Non-pigmented ciliary epithelial cell (primary cell): ENCODE measurements at regions not wholly inside any gene's neighbourhood (a gene's known extent, or its start where the extent isn't known, plus 50 kb on each side); places are given as distances from the start of the nearest gene placed in this dataset.
"Not testable (repeated sequence)": the region's sequence is repeated elsewhere in the genome, so short reads cannot be mapped to it uniquely, and the experiment has no call there.

Experiments
- DNase-seq: peaks from one replicate; pipeline ENCODE4 v3.0.0-alpha.2; 2010; ENCODE audit warnings: low read depth

DNA sequence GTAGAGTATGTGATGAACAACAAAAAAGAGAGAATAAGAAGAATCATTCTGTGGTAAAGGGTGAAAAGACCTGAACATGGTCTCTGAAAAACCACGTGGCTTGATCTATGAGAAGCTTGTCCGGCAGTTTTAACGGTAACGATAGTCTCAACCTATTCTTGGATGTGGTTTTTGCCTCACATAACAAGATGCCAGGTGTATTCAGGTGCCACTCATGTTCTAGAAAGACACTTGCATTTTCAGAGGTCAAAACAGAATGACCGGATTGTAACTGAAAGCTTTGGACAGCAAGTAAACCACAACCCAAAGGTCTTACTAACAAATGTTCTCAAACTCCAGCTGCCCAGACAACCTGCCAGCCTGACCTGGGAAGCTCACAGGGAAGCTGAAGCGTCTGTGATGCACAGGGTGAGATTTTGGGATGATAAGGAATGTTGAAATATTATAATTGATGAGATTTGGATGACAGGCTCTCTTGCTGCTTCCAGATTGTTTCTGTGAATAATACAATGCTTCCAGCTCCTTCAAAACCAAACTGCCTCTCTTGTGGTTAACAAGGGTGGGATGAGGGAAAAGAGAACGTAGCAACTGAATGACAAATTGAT is 137.4 kb upstream of the GRB10 start:
- DNase-seq: no peak

DNA sequence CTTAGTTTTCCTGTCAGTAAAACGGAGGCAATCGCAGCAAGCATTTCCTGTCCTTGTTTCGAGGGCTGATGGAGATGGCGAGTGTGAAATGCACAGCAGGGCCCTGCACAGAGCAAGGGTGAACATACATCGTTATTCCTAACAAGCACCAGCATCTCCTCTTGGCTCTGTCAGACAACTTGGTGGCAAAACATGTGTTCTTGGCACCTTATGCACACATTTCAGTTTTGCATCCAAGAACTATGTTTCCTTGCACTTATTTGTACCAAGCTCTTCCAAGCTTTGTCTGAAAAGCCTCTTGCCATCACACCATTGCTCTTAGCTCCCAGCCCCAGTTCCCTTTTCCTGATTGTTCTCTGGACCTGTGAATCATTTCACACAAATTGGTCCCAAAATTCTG is 132.9 kb upstream of the GRB10 start:
- no peak for DNase-seq

DNA sequence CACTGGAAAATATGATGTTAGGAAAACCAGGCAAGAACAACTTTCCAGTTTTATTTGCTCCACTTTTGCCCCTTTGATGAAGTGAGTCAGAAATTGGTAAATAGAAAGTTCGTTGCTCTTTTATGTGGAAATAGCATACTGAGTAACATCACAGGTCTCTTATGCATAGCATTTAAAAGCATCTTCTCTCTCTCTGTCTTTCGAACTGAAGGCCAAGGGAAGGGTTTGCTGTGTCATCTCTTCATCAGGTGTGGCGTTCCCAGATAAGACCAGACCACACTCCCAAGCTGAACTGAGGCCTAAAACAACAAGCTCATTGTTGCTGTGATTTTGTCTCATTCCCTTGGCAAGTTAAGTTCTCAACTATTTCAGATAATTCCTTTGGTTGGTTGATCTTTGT is 131.8 kb upstream of the GRB10 start:
- no peak for DNase-seq

DNA sequence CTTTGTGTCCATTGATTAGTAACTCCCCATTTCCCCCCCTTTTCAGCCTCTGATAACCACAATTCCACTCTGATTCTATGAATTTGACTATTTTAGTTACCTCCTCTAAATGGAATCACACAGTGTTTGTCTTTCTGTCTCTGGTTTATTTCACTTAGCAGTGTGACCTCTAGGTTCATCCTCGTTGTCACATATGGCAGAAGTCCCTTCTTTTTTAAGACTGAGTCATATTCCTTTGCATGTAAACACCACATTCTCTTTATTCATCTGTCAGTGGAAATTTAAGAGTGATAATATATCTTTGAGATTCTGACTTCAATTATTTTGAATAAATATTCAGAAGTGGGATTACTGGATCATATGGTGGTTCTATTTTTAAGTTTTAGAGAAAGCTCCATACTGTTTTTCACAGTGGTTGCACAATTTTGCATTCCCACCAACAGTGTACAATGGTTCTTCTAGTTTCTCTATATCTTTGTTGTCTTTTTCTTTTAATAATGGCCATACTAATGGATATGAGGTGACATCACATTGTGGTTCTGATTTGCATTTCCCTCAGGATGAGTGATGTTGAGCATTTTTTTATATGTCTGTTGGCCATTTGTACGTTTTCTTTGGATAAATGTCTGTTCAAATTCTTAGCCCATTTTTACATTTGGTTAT is 126.1 kb upstream of the GRB10 start:
- DNase-seq: no peak

DNA sequence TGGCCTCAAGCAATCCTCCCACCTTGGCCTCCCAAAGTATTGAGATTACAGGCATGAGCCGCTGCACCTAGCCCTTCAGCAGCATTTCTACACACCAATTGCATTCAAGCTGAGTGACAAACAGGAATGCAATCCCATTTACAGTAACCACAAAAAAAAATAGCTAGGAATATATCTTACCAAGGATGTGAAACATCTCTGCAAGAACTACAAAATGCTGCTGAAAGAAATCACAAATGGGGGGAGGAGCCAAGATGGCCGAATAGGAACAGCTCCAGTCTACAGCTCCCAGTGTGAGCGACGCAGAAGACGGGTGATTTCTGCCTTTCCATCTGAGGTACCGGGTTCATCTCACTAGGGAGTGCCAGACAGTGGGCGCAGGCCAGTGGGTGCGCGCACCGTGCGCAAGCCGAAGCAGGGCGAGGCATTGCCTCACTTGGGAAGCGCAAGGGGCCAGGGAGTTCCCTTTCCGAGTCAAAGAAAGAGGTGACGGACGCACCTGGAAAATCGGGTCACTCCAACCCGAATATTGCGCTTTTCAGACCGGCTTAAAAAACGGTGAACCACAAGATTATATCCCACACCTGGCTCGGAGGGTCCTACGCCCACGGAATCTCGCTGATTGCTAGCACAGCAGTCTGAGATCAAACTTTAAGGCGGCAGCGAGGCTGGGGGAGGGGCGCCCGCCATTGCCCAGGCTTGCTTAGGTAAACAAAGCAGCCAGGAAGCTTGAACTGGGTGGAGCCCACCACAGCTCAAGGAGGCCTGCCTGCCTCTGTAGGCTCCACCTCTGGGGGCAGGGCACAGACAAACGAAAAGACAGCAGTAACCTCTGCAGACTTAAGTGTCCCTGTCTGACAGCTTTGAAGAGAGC is 116.1 kb upstream of the GRB10 start:
- DNase-seq: peak; percentile 14

DNA sequence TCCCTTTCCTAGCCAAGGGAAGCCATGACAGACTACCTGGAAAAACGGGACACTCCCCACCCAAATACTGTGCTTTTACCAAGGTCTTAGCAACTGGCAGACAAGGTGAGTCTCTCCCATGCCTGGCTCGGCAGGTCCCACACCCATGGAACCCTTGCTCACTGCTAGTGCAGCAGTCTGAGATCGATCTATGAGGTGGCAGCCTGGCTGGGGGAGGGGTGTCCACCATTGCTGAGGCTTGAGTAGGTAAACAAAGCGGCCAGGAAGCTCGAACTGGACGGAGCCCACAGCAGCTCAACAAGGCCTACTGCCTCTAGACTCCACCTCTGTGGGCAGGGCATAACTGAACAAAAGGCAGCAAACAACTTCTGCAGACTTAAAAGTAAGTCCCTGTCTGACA is 104.4 kb upstream of the GRB10 start:
- not testable (repeated sequence) for DNase-seq

DNA sequence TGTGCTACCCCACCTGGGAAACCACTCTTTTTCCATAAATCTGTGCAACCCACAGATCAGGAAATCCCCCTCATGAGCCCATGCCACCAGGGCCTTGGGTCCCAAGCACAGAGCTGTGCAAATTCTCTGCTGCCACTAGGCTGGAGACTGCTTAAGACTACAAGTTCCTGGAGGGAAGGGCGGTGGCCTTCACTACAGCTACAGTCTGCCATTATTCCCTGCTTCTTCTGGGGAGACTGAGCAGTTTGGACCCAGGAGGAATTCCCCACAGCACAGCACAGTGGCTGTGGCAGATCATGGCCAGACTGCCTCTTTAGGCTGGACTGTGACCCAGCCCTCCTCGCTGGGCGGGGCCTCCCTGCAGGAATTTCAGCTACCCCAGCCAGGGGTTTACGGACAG is 89.7 kb upstream of the GRB10 start:
- DNase-seq: no peak

DNA sequence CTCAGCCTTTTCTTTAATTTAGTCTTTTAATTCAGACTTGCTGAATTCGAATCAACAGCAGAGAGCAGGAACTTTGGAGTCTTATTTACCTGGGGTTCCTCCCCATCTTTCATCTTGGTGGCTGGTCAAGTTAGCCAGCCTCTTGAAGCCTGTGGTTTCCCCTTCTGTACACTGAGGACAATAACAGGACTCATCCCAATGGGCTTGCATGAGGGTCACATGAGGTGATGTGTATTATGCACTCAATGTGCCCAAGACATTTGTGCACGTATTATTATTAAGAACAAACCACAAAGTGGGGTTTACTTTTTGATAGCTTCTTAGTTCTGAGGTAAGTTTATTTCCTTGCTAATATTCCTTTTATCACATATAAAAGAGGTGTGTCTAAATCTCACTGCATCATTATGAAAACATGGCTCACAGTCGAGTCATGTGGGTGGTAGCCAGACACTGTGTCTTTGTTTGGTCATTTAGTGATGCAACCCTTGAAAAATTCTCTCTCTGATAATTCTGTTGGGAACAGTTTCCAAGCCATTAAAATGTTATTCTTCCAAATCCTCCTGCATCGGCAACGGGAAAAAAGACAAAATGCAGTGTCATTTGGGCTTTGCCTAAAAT is 86.5 kb upstream of the GRB10 start:
- DNase-seq: peak; percentile 57

DNA sequence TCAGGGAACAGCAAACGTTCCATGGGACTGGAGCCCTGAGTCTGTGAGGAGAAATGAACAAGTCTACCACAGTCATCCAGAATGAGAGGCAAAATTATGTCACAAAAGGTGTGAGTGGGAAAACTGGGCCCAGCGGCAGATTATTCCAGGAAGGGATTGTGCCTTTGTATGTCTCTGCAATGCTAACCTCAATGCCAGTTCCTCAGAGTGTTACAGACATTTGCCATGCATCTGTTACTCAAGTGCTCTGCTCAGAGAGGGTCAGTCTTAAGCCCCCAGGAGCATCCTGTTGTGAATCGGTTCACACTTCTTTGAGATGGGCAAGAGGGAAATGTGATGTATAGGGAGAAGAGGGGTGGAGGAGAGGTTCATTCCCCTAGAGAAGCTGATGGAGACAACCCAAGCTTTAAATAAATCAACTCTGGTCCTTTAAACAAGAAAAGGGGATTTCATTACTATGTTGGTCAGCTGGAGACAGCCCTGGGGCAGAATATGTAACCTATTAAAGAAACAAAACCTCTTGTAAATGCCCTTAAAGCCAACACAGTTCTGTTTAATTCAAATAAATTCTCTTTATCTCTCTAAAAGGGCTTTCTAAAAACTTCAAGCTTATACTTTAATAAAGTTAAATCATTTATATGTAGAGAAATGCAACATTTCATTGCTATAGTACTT is 85.9 kb upstream of the GRB10 start:
- no peak for DNase-seq

DNA sequence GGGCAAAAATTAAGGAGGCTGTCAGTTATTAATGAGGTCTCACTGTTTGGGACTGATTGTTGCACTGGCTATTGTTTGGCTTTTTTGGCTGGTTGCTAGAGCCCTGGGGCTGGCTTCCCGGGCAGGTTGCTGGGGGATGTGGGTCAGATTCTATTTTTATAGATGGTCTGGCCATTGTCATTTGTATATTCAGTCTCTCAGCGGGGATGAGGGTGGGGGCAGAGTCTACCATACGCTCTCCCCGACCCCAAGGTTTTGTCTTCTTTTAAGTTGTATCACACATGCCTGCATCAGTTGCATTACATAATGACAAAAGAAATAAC is 84.3 kb upstream of the GRB10 start:
- no peak for DNase-seq

DNA sequence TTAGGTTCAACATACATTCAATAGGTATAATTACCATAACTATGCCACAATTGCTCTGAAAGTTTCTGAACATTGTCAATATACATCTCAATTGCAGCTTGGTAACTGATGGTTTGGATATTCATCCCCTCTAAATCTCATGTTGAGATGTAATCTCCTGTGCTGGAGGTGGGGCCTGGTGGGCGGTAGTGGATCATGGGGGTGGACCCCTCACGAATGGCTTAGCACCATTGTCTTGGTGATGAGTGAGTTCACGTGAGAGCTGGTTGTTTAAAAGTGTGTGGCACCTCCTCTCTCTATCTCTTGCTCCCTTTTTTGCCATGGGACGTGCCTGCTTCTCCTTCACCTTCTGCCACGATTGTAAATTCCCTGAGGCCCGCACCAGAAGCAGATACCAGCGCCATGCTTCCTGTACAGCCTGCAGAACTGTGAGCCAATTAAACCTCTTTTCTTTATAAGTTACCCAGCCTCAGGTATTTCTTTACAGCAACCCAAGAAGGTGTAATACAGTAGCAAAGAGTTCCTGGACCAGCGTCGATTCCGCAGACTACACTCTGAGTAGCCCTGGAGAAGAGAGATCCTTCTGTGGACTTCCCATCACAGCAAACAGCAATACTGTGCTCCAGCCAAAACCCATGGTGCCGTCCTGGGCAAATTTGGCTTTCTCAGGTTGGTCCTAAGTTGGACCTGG is 83.8 kb upstream of the GRB10 start:
- DNase-seq: no peak

DNA sequence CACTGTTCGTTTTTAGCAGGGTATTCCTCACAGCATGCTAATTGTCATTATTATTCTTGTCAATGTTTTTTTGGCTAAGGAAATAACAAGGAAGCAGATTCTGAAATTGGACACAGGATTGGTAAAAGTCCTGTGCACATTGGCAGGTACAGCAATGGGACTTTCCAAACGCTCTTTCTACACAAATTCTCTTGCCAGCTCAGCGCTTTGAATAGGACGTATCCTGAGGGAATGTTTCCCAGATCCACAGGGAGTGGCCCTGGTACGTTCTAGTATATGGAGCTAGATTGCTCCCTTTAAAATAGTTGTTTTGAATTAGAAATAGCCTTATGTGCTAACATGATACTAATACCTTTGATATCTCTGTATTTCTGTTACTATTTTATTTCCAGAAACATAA is 82.8 kb upstream of the GRB10 start:
- no peak for DNase-seq

DNA sequence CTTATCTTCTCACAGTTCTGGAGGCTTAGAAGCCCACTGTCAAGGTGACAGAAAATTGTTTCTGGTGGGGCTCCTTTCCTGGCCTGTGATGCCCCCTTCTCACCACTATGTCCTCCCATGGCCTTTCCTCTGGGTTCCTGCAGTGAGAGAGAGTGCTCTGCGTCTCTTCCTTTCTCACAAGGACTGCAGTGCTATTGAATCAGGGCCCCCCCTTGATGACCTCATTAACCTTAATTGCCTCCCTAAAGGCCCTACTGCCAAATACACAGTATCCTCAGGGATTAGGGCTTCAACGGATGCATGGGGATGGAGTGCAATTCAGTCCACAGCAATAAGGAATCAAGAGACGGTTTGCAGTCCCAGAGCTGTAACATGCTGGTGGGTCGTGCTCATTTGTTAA is 82.0 kb upstream of the GRB10 start:
- DNase-seq: no peak

DNA sequence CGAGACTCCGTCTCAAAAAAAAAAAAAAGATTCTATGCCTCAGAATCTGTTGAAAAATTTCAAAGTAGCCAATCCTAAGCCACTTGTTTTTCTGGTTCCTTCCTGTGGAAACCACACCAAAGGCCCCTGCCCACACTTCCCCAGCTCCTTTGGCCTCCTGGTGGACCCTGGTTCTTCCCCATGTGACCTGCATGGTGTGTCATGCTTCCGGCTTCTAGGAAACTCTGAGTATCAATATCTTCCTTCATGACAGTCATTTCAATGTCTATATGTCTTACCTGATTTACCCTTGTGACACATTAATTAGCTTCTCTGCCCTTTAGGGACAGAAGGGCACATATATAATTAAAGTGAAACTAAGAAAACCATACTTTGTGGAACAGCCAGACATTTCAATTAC is 80.4 kb upstream of the GRB10 start:
- no peak for DNase-seq

DNA sequence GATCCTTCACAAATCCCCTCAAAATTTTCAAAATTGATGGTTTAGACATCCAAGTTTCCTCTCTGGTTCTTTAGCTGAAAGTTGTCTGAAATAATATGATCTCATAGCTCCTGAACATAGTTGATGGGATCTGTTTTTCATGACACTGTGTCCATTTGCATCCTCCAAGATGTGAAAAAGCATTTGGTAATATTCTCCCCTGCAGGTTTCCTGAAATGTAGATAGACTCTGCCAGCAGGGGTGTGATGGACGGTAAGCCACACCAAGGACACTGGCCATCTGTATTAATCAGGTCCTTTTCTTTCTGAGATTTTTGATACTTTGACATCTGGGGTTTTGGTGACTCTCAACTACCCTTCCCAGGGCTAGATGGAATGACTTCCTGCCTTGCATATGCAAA is 79.6 kb upstream of the GRB10 start:
- DNase-seq: no peak

DNA sequence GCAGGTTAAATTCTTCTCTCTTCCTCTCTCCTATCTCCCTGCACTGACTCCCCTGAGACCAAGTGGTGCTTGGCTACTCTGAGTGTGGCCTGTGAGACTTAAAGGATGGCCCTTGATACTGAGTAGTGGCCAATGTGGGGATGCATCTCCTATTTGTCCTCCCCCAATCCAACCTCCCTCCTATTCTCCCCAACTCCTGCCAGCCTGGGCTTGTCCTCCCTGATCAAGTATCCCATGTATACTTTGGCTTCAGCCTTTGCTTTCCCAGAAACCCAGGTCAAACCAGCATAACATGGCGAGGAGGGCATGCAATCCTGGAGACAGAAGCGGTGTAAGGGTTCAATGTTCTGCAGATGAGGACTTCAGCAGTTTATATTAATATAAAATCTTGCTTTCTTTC is 77.9 kb upstream of the GRB10 start:
- DNase-seq: no peak

DNA sequence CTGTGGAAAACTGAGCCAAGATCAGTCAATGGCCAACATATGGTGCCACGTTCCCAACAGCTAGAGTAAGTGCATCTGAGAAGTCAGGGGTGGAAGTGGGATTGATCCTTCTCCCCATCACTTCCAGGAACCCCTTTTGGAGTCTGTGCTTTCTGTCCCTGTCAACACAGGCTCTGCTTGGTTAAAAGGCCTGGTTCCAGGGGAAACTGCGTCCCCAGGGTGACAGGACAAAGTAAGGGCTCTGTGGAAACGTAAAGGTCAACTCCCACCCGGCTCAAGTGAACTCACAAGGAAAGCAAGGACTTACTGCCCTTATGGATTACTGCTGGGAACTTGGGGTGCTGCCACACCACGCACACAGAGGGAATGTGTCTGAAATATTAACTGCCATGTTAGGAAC is 77.5 kb upstream of the GRB10 start:
- DNase-seq: no peak

DNA sequence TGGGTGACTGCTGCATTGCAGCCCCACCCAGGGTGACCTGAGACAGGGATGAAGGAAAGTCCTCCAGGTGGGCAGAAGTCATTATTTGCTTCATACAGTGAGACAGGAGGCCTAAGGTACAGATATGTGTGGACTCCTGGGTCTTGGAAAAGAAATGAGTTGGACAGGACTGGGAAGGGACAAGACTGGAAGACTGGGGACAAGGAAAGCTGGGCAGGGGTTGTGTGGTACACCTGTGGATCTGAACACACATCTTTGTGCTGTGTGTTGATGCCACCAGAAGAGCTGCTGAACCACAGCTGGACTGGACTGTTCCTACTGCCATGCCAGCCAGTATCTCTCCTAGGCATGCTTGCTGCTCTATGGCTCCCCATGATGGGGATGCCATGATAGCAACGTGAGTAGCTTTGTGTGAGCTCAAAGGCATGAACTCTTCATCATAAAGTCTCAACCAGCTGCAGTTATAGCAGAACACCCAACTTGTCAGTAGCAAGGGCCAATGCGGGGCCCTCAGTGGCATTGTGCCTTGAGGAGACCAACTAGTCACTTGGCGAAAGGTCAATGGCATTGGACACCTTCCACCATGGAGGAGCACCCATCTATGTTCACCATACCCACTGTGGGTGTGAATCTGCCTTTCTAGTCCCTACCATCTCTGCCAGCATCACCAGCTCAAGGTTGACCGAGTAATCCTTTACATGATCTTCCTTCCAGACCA is 76.0 kb upstream of the GRB10 start:
- no peak for DNase-seq

DNA sequence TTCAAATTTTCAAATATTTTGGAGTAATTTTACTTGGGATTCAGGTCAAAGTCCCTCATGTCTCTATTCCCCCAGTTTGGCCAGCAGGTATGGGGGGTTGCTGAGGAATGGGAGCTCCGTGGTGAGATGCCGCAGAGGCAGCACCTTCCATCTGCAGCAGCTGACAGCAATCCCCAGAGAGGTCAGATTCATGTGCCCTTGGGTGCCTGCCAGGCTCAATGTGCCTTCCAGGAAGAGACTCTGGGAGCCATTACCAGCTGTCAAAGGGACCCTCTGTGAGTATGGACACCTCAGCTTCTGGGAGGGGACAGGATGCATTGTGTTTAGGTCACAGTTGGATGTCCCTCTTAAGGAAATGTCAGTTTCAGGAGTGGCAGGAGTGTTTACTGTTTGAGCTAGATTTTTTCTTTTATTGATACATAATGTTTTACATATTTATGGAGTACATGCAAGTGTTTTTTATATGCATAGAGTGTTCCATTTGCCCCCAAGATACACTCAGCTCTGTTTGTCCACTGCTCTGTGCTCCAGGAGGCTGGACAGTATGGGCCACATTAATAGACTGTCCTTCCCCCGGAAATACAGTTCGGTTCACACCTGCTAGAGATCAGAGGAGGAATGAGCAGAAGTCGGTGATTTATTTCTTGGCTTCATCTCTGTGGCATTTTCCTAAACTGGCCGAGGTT is 75.3 kb upstream of the GRB10 start:
- no peak for DNase-seq

DNA sequence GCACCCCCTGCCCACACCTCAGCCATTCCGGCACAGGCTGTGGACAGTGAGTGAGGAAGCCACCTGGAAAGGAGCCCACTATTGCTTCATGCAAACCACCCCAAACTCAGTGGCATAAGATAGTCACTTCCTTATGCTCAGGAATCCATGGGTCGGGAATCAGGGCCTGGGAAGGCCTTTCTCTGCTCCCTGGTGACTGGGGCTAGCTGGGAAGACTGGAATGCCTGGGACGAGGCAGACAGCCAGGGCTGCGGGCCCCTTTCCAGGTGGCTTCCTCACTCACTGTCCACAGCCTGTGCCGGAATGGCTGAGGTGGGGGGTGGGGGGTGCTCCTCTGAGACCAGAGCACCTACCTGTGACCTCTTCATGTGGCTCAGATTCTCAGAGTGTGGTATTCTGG is 74.1 kb upstream of the GRB10 start:
- DNase-seq: no peak

DNA sequence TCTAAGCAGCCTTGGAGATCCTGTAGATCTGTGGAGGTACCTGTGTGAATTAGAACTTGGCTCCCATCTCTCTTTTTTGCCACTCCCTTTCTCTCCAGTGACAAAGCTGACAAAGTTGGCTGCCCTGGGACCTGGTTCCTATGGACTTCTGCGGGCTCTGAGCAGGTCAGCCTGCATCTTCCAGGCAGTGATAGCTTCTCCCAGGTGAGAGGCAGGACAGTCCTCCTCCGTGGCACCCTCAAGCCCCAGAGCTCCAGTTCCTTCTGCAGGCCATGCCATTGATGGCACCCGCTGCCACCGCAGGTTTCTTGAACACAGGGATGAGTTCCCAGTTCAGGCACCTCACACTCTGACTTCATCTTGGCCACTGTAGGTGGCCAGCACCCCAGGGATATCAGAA is 73.5 kb upstream of the GRB10 start:
- no peak for DNase-seq
